ENCODE measurements at regions not wholly inside any gene's neighbourhood (a gene's known extent, or its start where the extent isn't known, plus 50 kb on each side); places are given as distances from the start of the nearest gene placed in this dataset.

- no peaks in the 10 kb centered on the region for H3K9me3 ChIP-seq (ENCODE audit: control insufficient read depth, low read length)
- H3K79me1 ChIP-seq (replicated peaks; ENCODE audit: low read length, poor library complexity, severe bottlenecking): no peaks in the 10 kb centered on the region
- H2BK12ac ChIP-seq (ENCODE audit: low read length in 2 of 2): no peak overlapping the region
- H3K4ac ChIP-seq (ENCODE audit: low read depth in 1 of 2, low read length in 2 of 2): no peak overlapping the region
- no peak overlapping the region for H4K8ac ChIP-seq (ENCODE audit: low read length)
- no peak overlapping the region for H3K18ac ChIP-seq (ENCODE audit: low read depth in 1 of 2, low read length in 2 of 2)
- H3K4me3 ChIP-seq (ENCODE audit: insufficient read depth in 1 of 2, low read depth in 1 of 2, low read length in 2 of 2): no peak overlapping the region
- H2AFZ ChIP-seq (ENCODE audit: low read depth, low read length): no peak overlapping the region
- 88% methylated on average over 2 of the region's 2 CpGs for WGBS
- no peak overlapping the region for H3K4me2 ChIP-seq (ENCODE audit: low read length, poor library complexity, severe bottlenecking)
- H2BK5ac ChIP-seq (ENCODE audit: low read depth, low read length, poor library complexity, severe bottlenecking): no peak overlapping the region
- H2BK15ac ChIP-seq (ENCODE audit: low read depth, poor library complexity, severe bottlenecking): no peak overlapping the region
- H4K91ac ChIP-seq (ENCODE audit: low read length): no peak overlapping the region
- H3K4me1 ChIP-seq (ENCODE audit: control insufficient read depth, insufficient read depth, low read depth, low read length): no peaks in the 10 kb centered on the region
- H3K36me3 ChIP-seq (ENCODE audit: control insufficient read depth in 1 of 2, insufficient read depth in 2 of 2, low read depth in 1 of 2, low read length in 2 of 2): no peaks in the 10 kb centered on the region
- H3K23ac ChIP-seq (ENCODE audit: low read length in 2 of 2): no peak overlapping the region
- H3K27ac ChIP-seq (ENCODE audit: low read length, poor library complexity, severe bottlenecking): no peak overlapping the region
- H2AK5ac ChIP-seq (ENCODE audit: low read length, severe bottlenecking): no peak overlapping the region
- H3K27me3 ChIP-seq (ENCODE audit: control insufficient read depth in 1 of 2, insufficient read depth in 1 of 2, low read length in 2 of 2): no peaks in the 10 kb centered on the region
- no peak for DNase-seq
- H3K14ac ChIP-seq (ENCODE audit: low read length in 2 of 2): no peak overlapping the region
- no peak overlapping the region for H3K9ac ChIP-seq (ENCODE audit: low read length)
- H2BK120ac ChIP-seq (ENCODE audit: low read depth, low read length): no peak overlapping the region
Observed at GRCh38 chr10:33406596-33406995, 72.1 kb upstream of the NRP1 start.

GRCh38 chr10:33402220-33403073 is 68.0 kb upstream of the NRP1 start:
- no peak overlapping the region for H3K4me2 ChIP-seq (ENCODE audit: low read length, poor library complexity, severe bottlenecking)
- no peak overlapping the region for H3K9ac ChIP-seq (ENCODE audit: low read length)
- H3K79me1 ChIP-seq (replicated peaks; ENCODE audit: low read length, poor library complexity, severe bottlenecking): no peaks in the 10 kb centered on the region
- peaks cover 4% of the 10 kb centered on the region for H3K9me3 ChIP-seq (ENCODE audit: control insufficient read depth, low read length)
- no peak overlapping the region for H3K4me3 ChIP-seq (ENCODE audit: insufficient read depth in 1 of 2, low read depth in 1 of 2, low read length in 2 of 2)
- H2AK5ac ChIP-seq (ENCODE audit: low read length, severe bottlenecking): no peak overlapping the region
- 85% methylated on average over 8 of the region's 9 CpGs for WGBS
- H4K8ac ChIP-seq (ENCODE audit: low read length): no peak overlapping the region
- no peak overlapping the region for H3K18ac ChIP-seq (ENCODE audit: low read depth in 1 of 2, low read length in 2 of 2)
- H2BK5ac ChIP-seq (ENCODE audit: low read depth, low read length, poor library complexity, severe bottlenecking): no peak overlapping the region
- no peaks in the 10 kb centered on the region for H3K27me3 ChIP-seq (ENCODE audit: control insufficient read depth in 1 of 2, insufficient read depth in 1 of 2, low read length in 2 of 2)
- no peak overlapping the region for H3K4ac ChIP-seq (ENCODE audit: low read depth in 1 of 2, low read length in 2 of 2)
- no peak overlapping the region for H2AFZ ChIP-seq (ENCODE audit: low read depth, low read length)
- H3K14ac ChIP-seq (ENCODE audit: low read length in 2 of 2): no peak overlapping the region
- no peak overlapping the region for H2BK120ac ChIP-seq (ENCODE audit: low read depth, low read length)
- no peaks in the 10 kb centered on the region for H3K36me3 ChIP-seq (ENCODE audit: control insufficient read depth in 1 of 2, insufficient read depth in 2 of 2, low read depth in 1 of 2, low read length in 2 of 2)
- no peak for DNase-seq
- H2BK12ac ChIP-seq (ENCODE audit: low read length in 2 of 2): no peak overlapping the region
- no peak overlapping the region for H2BK15ac ChIP-seq (ENCODE audit: low read depth, poor library complexity, severe bottlenecking)
- H4K91ac ChIP-seq (ENCODE audit: low read length): no peak overlapping the region
- no peaks in the 10 kb centered on the region for H3K4me1 ChIP-seq (ENCODE audit: control insufficient read depth, insufficient read depth, low read depth, low read length)
- no peak overlapping the region for H3K27ac ChIP-seq (ENCODE audit: low read length, poor library complexity, severe bottlenecking)
- H3K23ac ChIP-seq (ENCODE audit: low read length in 2 of 2): no peak overlapping the region

DNA sequence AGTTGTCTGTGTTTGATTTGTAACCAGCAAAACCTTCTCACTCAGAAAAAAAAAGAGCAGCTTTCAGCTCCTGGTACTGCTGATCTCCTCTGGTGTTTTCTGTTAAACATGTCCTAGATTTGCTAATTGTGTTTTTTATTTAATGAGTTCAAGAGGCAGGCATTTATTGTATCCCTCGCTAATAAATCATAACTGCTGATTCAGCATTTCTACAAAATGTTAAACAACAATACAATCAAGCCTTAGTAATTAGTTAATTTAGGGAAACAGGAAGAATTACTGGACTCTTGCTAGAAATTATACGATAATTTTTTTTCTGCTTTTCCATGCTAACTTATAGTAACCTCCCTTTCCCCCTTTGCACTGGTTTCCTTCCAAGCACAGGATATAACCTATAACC is 66.8 kb upstream of the NRP1 start:
- no peak overlapping the region for H3K4ac ChIP-seq (ENCODE audit: low read depth in 1 of 2, low read length in 2 of 2)
- H3K9ac ChIP-seq (ENCODE audit: low read length): no peak overlapping the region

DNA sequence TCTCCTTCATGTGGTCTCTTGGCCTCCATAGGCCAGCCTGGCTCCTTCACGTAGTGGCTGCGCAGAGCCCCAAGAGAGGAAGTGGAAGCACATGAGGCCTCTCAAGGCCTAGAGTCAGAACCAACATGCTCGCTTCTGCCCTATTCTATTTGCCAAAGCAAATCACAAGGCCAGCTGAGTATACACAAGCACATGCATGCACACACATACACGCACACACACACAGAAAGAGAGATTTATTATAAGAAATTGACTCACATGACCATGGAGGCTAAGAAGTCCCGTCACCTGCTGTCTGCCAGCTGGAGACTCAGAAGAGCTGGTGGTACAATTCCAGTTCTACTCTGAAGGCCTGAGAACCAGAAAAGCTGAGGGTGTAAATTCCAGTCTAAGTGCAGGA is 64.3 kb upstream of the NRP1 start:
- no peaks in the 10 kb centered on the region for H3K4me1 ChIP-seq (ENCODE audit: control insufficient read depth, insufficient read depth, low read depth, low read length)
- no peak overlapping the region for H4K91ac ChIP-seq (ENCODE audit: low read length)
- peaks cover 0 to 1% of the 10 kb centered on the region in 2 experiments for H3K27me3 ChIP-seq (ENCODE audit: control insufficient read depth in 1 of 2, insufficient read depth in 1 of 2, low read length in 2 of 2)
- H2BK15ac ChIP-seq (ENCODE audit: low read depth, poor library complexity, severe bottlenecking): no peak overlapping the region
- no peak overlapping the region for H3K4me2 ChIP-seq (ENCODE audit: low read length, poor library complexity, severe bottlenecking)
- H3K27ac ChIP-seq (ENCODE audit: low read length, poor library complexity, severe bottlenecking): no peak overlapping the region
- H3K4ac ChIP-seq (ENCODE audit: low read depth in 1 of 2, low read length in 2 of 2): no peak overlapping the region
- no peaks in the 10 kb centered on the region for H3K36me3 ChIP-seq (ENCODE audit: control insufficient read depth in 1 of 2, insufficient read depth in 2 of 2, low read depth in 1 of 2, low read length in 2 of 2)
- no peaks in the 10 kb centered on the region for H3K79me1 ChIP-seq (replicated peaks; ENCODE audit: low read length, poor library complexity, severe bottlenecking)
- no peak overlapping the region for H3K4me3 ChIP-seq (ENCODE audit: insufficient read depth in 1 of 2, low read depth in 1 of 2, low read length in 2 of 2)
- no peak for DNase-seq
- H2BK5ac ChIP-seq (ENCODE audit: low read depth, low read length, poor library complexity, severe bottlenecking): no peak overlapping the region
- no peak overlapping the region for H2BK12ac ChIP-seq (ENCODE audit: low read length in 2 of 2)
- H3K23ac ChIP-seq (ENCODE audit: low read length in 2 of 2): no peak overlapping the region
- no peak overlapping the region for H3K18ac ChIP-seq (ENCODE audit: low read depth in 1 of 2, low read length in 2 of 2)
- H4K8ac ChIP-seq (ENCODE audit: low read length): no peak overlapping the region
- H2BK120ac ChIP-seq (ENCODE audit: low read depth, low read length): no peak overlapping the region
- no peak overlapping the region for H3K9ac ChIP-seq (ENCODE audit: low read length)
- H3K9me3 ChIP-seq (ENCODE audit: control insufficient read depth, low read length): peaks cover 23% of the 10 kb centered on the region
- no peak overlapping the region for H3K14ac ChIP-seq (ENCODE audit: low read length in 2 of 2)
- no peak overlapping the region for H2AFZ ChIP-seq (ENCODE audit: low read depth, low read length)
- no peak overlapping the region for H2AK5ac ChIP-seq (ENCODE audit: low read length, severe bottlenecking)
- 89% methylated on average over 5 of the region's 5 CpGs for WGBS

More for the DNA sequence above, 66.8 kb upstream of the NRP1 start:
- Histone ChIP-seq H3K4me1 (ENCODE audit: control insufficient read depth, insufficient read depth, low read depth, low read length) (no peaks in the 10 kb centered on the region), H3K9me3 (ENCODE audit: control insufficient read depth, low read length) (peaks cover 16% of the 10 kb centered on the region), H2BK120ac (ENCODE audit: low read depth, low read length) (no peak overlapping the region), H3K18ac (ENCODE audit: low read depth in 1 of 2, low read length in 2 of 2) (no peak overlapping the region), H2BK12ac (ENCODE audit: low read length in 2 of 2) (no peak overlapping the region), H2AFZ (ENCODE audit: low read depth, low read length) (no peak overlapping the region), H3K4me2 (ENCODE audit: low read length, poor library complexity, severe bottlenecking) (no peak overlapping the region), H4K8ac (ENCODE audit: low read length) (no peak overlapping the region), H4K91ac (ENCODE audit: low read length) (no peak overlapping the region), H3K27me3 (ENCODE audit: control insufficient read depth in 1 of 2, insufficient read depth in 1 of 2, low read length in 2 of 2) (no peaks in the 10 kb centered on the region), H3K14ac (ENCODE audit: low read length in 2 of 2) (no peak overlapping the region), H2AK5ac (ENCODE audit: low read length, severe bottlenecking) (no peak overlapping the region), H3K27ac (ENCODE audit: low read length, poor library complexity, severe bottlenecking) (no peak overlapping the region), H3K23ac (ENCODE audit: low read length in 2 of 2) (no peak overlapping the region), H2BK15ac (ENCODE audit: low read depth, poor library complexity, severe bottlenecking) (no peak overlapping the region), H3K4me3 (ENCODE audit: insufficient read depth in 1 of 2, low read depth in 1 of 2, low read length in 2 of 2) (no peak overlapping the region), H3K79me1 (replicated peaks; ENCODE audit: low read length, poor library complexity, severe bottlenecking) (no peaks in the 10 kb centered on the region), H3K36me3 (ENCODE audit: control insufficient read depth in 1 of 2, insufficient read depth in 2 of 2, low read depth in 1 of 2, low read length in 2 of 2) (no peaks in the 10 kb centered on the region), H2BK5ac (ENCODE audit: low read depth, low read length, poor library complexity, severe bottlenecking) (no peak overlapping the region)
- 100% methylated on average over 1 of the region's 2 CpGs for WGBS
- no peak for DNase-seq

Measured in mesenchymal stem cell (in vitro differentiated cells and primary cell).